Calu3 (cell line): ENCODE measurements at regions not wholly inside any gene's neighbourhood (a gene's known extent, or its start where the extent isn't known, plus 50 kb on each side); places are given as distances from the start of the nearest gene placed in this dataset.

Experiments used
- BruUV-seq: library from RNA; stranded (reverse); fragments of 400-500 nt; replicated peaks from 2 replicates; lab custom pipeline; 2021; lab: Mats Ljungman, UMichigan
- CTCF ChIA-PET: fragments of 300-600 bp; sonication (Branson Sonifier 250); formaldehyde crosslinking; loops from one replicate; lab custom pipeline; 2022; ENCODE audit warnings: antibody characterized with exemption; lab: Charles Lee
- DNase-seq: peaks from one replicate; pipeline ENCODE4 v3.0.0; 2022
- H3K27ac Mint-ChIP-seq: one replicate; pipeline ENCODE4 v1.8.0; 2022; ENCODE audit warnings: mixed read lengths; ENCODE audit not compliant: unreplicated experiment
- H3K27me3 Mint-ChIP-seq: one replicate; pipeline ENCODE4 v1.8.0; 2022; ENCODE audit warnings: mixed read lengths; ENCODE audit not compliant: unreplicated experiment
- H3K36me3 Mint-ChIP-seq: one replicate; pipeline ENCODE4 v1.8.0; 2022; ENCODE audit warnings: mild to moderate bottlenecking, moderate library complexity, mixed read lengths; ENCODE audit not compliant: insufficient read depth, unreplicated experiment
- H3K4me1 Mint-ChIP-seq: one replicate; pipeline ENCODE4 v1.8.0; 2022; ENCODE audit warnings: mild to moderate bottlenecking, low read depth, mixed read lengths; ENCODE audit not compliant: unreplicated experiment
- H3K4me3 Mint-ChIP-seq: one replicate; pipeline ENCODE4 v1.8.0; 2022; ENCODE audit warnings: mild to moderate bottlenecking, low read depth, moderate library complexity, mixed read lengths; ENCODE audit not compliant: unreplicated experiment
- H3K9me3 Mint-ChIP-seq: one replicate; pipeline ENCODE4 v1.8.0; 2022; ENCODE audit warnings: low read depth, mixed read lengths; ENCODE audit not compliant: unreplicated experiment
- CTCF ChIP-seq: fragments of 200-600 bp; IDR thresholded peaks from one replicate; pipeline ENCODE4 v1.8.0; 2022; ENCODE audit warnings: antibody characterized with exemption; ENCODE audit not compliant: unreplicated experiment
- intact Hi-C: fragments of 100-400 bp; cut with micrococcal nuclease; formaldehyde crosslinking; loops from one replicate; pipeline ENCODE4 v1.10.0; 2022; ENCODE audit not compliant: unreplicated experiment

- H3K4me3 Mint-ChIP-seq = no peak overlapping the region
- BruUV-seq = no TSS peak
- no peak overlapping the region for H3K27ac Mint-ChIP-seq
- no peak for DNase-seq
- TF ChIP-seq CTCF = no peak
- no peaks in the 10 kb centered on the region for H3K9me3 Mint-ChIP-seq
- intact Hi-C loops = no loop called here
- no peaks in the 10 kb centered on the region for H3K36me3 Mint-ChIP-seq
- H3K27me3 Mint-ChIP-seq = no peaks in the 10 kb centered on the region
- peaks cover under 1% of the 10 kb centered on the region for H3K4me1 Mint-ChIP-seq
- CTCF ChIA-PET = no interaction called here
Measured at GRCh38 chr2:8592736-8593135, 89.1 kb upstream of the ID2 start.

GRCh38 chr2:8593243-8593642 lies 88.6 kb upstream of the ID2 start:
- CTCF ChIA-PET = no interaction called here
- intact Hi-C loops = no loop called here
- no peak for DNase-seq
- Mint-ChIP-seq H3K4me3 (no peak overlapping the region), H3K27me3 (no peaks in the 10 kb centered on the region), H3K27ac (no peak overlapping the region), H3K9me3 (no peaks in the 10 kb centered on the region), H3K36me3 (peaks cover 5% of the 10 kb centered on the region), H3K4me1 (peaks cover 6% of the 10 kb centered on the region)
- TF ChIP-seq CTCF = no peak
- BruUV-seq = no TSS peak

GRCh38 chr2:8594731-8595427 lies 87.0 kb upstream of the ID2 start:
- intact Hi-C loops = no loop called here
- Mint-ChIP-seq H3K27me3 (no peaks in the 10 kb centered on the region), H3K36me3 (peaks cover 8% of the 10 kb centered on the region), H3K4me1 (peaks cover 15% of the 10 kb centered on the region), H3K27ac (no peak overlapping the region), H3K4me3 (no peak overlapping the region), H3K9me3 (no peaks in the 10 kb centered on the region)
- CTCF ChIA-PET = interaction anchor here (0.6 kb wide), 1 partner anchor 1484 kb away, joined by 5 read pairs; no protein-coding TSS in a partner anchor
- no peak for TF ChIP-seq CTCF
- DNase-seq = no peak
- BruUV-seq = no TSS peak

GRCh38 chr2:8595428-8595805 lies 86.4 kb upstream of the ID2 start:
- TF ChIP-seq CTCF = no peak
- Mint-ChIP-seq H3K36me3 (peaks cover 8% of the 10 kb centered on the region), H3K4me1 (peaks cover 15% of the 10 kb centered on the region), H3K9me3 (no peaks in the 10 kb centered on the region), H3K27ac (no peak overlapping the region), H3K27me3 (no peaks in the 10 kb centered on the region), H3K4me3 (no peak overlapping the region)
- no TSS peak for BruUV-seq
- intact Hi-C loops = no loop called here
- CTCF ChIA-PET = interaction anchor here (0.6 kb wide), 1 partner anchor 1485 kb away, joined by 5 read pairs; no protein-coding TSS in a partner anchor
- no peak for DNase-seq
